NCI-H446 (cell line): ENCODE measurements at regions not wholly inside any gene's neighbourhood (a gene's known extent, or its start where the extent isn't known, plus 50 kb on each side); places are given as distances from the start of the nearest gene placed in this dataset.

ENCODE experiments used
- DNase-seq, 2 experiments: peaks; one replicate each; lab custom pipeline; 2025; lab: John Stamatoyannopoulos, UW

- no peak for DNase-seq
These were observed 106.8 kb downstream of the ZBTB18 start for GRCh38 chr1:244157731-244158438.

GRCh38 chr1:244159646-244160045, 108.6 kb downstream of the ZBTB18 start:
- no peak for DNase-seq

- DNase-seq: no peak
These were observed 109.6 kb downstream of the ZBTB18 start for GRCh38 chr1:244160455-244161235.

- DNase-seq: no peak
These were observed 110.1 kb downstream of the ZBTB18 start for GRCh38 chr1:244161236-244161510.

- no peak for DNase-seq
These were observed 111.9 kb downstream of the ZBTB18 start for GRCh38 chr1:244162786-244163530.

GRCh38 chr1:244163861-244164510, 112.9 kb downstream of the ZBTB18 start:
- no peak for DNase-seq

- DNase-seq: no peak
These were observed 113.4 kb downstream of the ZBTB18 start for GRCh38 chr1:244164511-244164890.

GRCh38 chr1:244165021-244165420, 113.9 kb downstream of the ZBTB18 start:
- no peak for DNase-seq

GRCh38 chr1:244165701-244166100, 114.6 kb downstream of the ZBTB18 start:
- DNase-seq: no peak

- DNase-seq: peak; percentile 90 to 96
These were observed 120.3 kb downstream of the ZBTB18 start for GRCh38 chr1:244171241-244171985.

GRCh38 chr1:244173240-244173639, 122.2 kb downstream of the ZBTB18 start:
- no peak for DNase-seq

GRCh38 chr1:244173769-244174168, 122.7 kb downstream of the ZBTB18 start:
- no peak for DNase-seq

- DNase-seq: no peak
These were observed 123.9 kb downstream of the ZBTB18 start for GRCh38 chr1:244174922-244175521.

- no peak for DNase-seq
These were observed 125.1 kb downstream of the ZBTB18 start for GRCh38 chr1:244176201-244176600.

GRCh38 chr1:244180256-244180655, 129.2 kb downstream of the ZBTB18 start:
- DNase-seq: no peak

- peak in 1 of 2 experiments; percentile 35 for DNase-seq
These were observed 130.8 kb downstream of the ZBTB18 start for GRCh38 chr1:244181867-244182266.

- DNase-seq: no peak
These were observed 132.0 kb downstream of the ZBTB18 start for GRCh38 chr1:244183037-244183436.

- no peak for DNase-seq
These were observed 135.3 kb downstream of the ZBTB18 start for GRCh38 chr1:244186372-244186771.

- DNase-seq: peak in 1 of 2 experiments; percentile 79
These were observed 136.2 kb downstream of the ZBTB18 start for GRCh38 chr1:244187310-244187709.

- DNase-seq: no peak
These were observed 140.5 kb downstream of the ZBTB18 start for GRCh38 chr1:244191581-244191980.

- DNase-seq: no peak
These were observed 141.2 kb downstream of the ZBTB18 start for GRCh38 chr1:244192325-244192724.
